OCI-LY1 (cell line): ENCODE measurements at regions not wholly inside any gene's neighbourhood (a gene's known extent, or its start where the extent isn't known, plus 50 kb on each side); places are given as distances from the start of the nearest gene placed in this dataset.

ENCODE experiments used
- CTCF ChIP-seq: fragments of 200-600 bp; sonication (generic), shearing (Covaris generic); IDR thresholded peaks from 2 replicates; pipeline ENCODE4 v1.5.1; 2017; ENCODE audit warnings: mild to moderate bottlenecking, antibody characterized with exemption, low read length, moderate library complexity, mixed read lengths
- EZH2 ChIP-seq: fragments of 200-600 bp; sonication (generic), shearing (Covaris generic); IDR thresholded peaks from 2 replicates; pipeline ENCODE4 v1.8.0; 2017; ENCODE audit warnings: borderline replicate concordance, mixed run types, mild to moderate bottlenecking, antibody characterized with exemption, low read length, moderate library complexity, mixed read lengths

DNA sequence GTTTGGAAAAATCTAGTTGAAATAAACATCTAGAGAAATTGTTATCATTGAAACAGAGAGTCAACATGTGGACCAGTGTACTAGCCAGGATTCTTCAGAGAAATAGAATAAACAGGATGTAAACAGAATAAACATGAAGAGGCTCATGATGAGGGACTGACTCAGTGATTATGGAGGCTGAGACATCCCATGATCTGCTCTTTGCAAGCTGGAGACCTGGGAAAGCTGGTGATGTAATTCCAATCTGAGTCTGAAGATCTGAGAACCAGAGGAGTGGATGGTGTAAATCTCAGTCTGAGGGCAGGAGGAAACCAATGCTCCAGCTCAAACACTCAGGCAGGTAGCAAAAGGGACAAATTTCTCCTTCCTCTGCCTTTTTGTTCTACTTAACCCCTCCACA lies 62.9 kb upstream of the FAM180A start:
- TF ChIP-seq CTCF, result no peak
- TF ChIP-seq EZH2, result no peak
